ENCODE measurements at regions not wholly inside any gene's neighbourhood (a gene's known extent, or its start where the extent isn't known, plus 50 kb on each side); places are given as distances from the start of the nearest gene placed in this dataset.
"Not testable (repeated sequence)": the region's sequence is repeated elsewhere in the genome, so short reads cannot be mapped to it uniquely, and the experiment has no call there.

GRCh38 chr4:58871509-58871908 is 1761.3 kb upstream of the IGFBP7 start:
- no peak for DNase-seq

GRCh38 chr4:58849026-58849425 is 1738.8 kb upstream of the IGFBP7 start:
- DNase-seq: no peak

- DNase-seq: no peak
Measured at GRCh38 chr4:58843455-58843854, 1733.3 kb upstream of the IGFBP7 start.

- no peak for DNase-seq
Measured at GRCh38 chr4:58833126-58833525, 1722.9 kb upstream of the IGFBP7 start.

- no peak for DNase-seq
Measured at GRCh38 chr4:58825278-58825677, 1715.1 kb upstream of the IGFBP7 start.

- DNase-seq: not testable (repeated sequence)
Measured at GRCh38 chr4:58818560-58818959, 1708.4 kb upstream of the IGFBP7 start.

GRCh38 chr4:58809948-58810347 is 1699.8 kb upstream of the IGFBP7 start:
- no peak for DNase-seq

- peak; percentile 37 for DNase-seq
Measured at GRCh38 chr4:58809366-58809765, 1699.2 kb upstream of the IGFBP7 start.

- no peak for DNase-seq
Measured at GRCh38 chr4:58808817-58809216, 1698.6 kb upstream of the IGFBP7 start.

- peak; percentile 39 for DNase-seq
Measured at GRCh38 chr4:58807843-58808615, 1697.8 kb upstream of the IGFBP7 start.

- peak; percentile 74 for DNase-seq
Measured at GRCh38 chr4:58776627-58777026, 1666.4 kb upstream of the IGFBP7 start.

GRCh38 chr4:58767598-58767997 is 1657.4 kb upstream of the IGFBP7 start:
- DNase-seq: no peak

- DNase-seq: no peak
Measured at GRCh38 chr4:58766763-58767162, 1656.6 kb upstream of the IGFBP7 start.

- no peak for DNase-seq
Measured at GRCh38 chr4:58761563-58761962, 1651.4 kb upstream of the IGFBP7 start.

GRCh38 chr4:58760737-58761136 is 1650.6 kb upstream of the IGFBP7 start:
- DNase-seq: no peak

GRCh38 chr4:58760100-58760499 is 1649.9 kb upstream of the IGFBP7 start:
- DNase-seq: no peak

- DNase-seq: no peak
Measured at GRCh38 chr4:58749206-58749605, 1639.0 kb upstream of the IGFBP7 start.

- DNase-seq: no peak
Measured at GRCh38 chr4:58740897-58741296, 1630.7 kb upstream of the IGFBP7 start.

- DNase-seq: no peak
Measured at GRCh38 chr4:58739275-58739674, 1629.1 kb upstream of the IGFBP7 start.

- no peak for DNase-seq
Measured at GRCh38 chr4:58738375-58738774, 1628.2 kb upstream of the IGFBP7 start.

GRCh38 chr4:58734030-58734674 is 1624.0 kb upstream of the IGFBP7 start:
- peak; percentile 2 for DNase-seq

GRCh38 chr4:58732973-58733372 is 1622.8 kb upstream of the IGFBP7 start:
- peak; percentile 4 for DNase-seq

GRCh38 chr4:58723954-58724353 is 1613.8 kb upstream of the IGFBP7 start:
- no peak for DNase-seq

- no peak for DNase-seq
Measured at GRCh38 chr4:58711039-58711438, 1600.9 kb upstream of the IGFBP7 start.
